OCI-LY1 (cell line): ENCODE measurements at regions not wholly inside any gene's neighbourhood (a gene's known extent, or its start where the extent isn't known, plus 50 kb on each side); places are given as distances from the start of the nearest gene placed in this dataset.

Source experiments
- H2AFZ ChIP-seq: fragments of 200-600 bp; sonication (generic), shearing (Covaris generic); 2 replicates; pipeline ENCODE4 v1.6.0; 2014; ENCODE audit warnings: antibody characterized with exemption, mild to moderate bottlenecking, low read length
- H3F3A ChIP-seq: fragments of 200-600 bp; sonication (generic), shearing (Covaris generic); 2 replicates; pipeline ENCODE4 v1.6.0; 2014; ENCODE audit warnings: mild to moderate bottlenecking, antibody characterized with exemption, low read length, moderate library complexity; ENCODE audit not compliant: insufficient read depth
- H3K27ac ChIP-seq: fragments of 200-600 bp; sonication (generic); 2 replicates; pipeline ENCODE4 v1.5.1; 2014; ENCODE audit warnings: low read length, mixed run types, mild to moderate bottlenecking, low read depth; ENCODE audit not compliant: poor library complexity, severe bottlenecking
- H3K27me3 ChIP-seq: fragments of 200-600 bp; sonication (generic); 2 replicates; pipeline ENCODE4 v1.6.0; 2014; ENCODE audit warnings: antibody characterized with exemption, mild to moderate bottlenecking, low read length, moderate library complexity; ENCODE audit not compliant: insufficient read depth
- H3K36me3 ChIP-seq: fragments of 200-600 bp; sonication (generic); 2 replicates; pipeline ENCODE4 v1.6.1; 2014; ENCODE audit warnings: mild to moderate bottlenecking, antibody characterized with exemption, low read length, moderate library complexity, mixed read lengths; ENCODE audit not compliant: insufficient read depth
- H3K4me1 ChIP-seq: fragments of 200-600 bp; sonication (generic); 2 replicates; pipeline ENCODE4 v1.5.1; 2014; ENCODE audit warnings: mild to moderate bottlenecking, low read length, moderate library complexity; ENCODE audit not compliant: insufficient read depth, severe bottlenecking
- H3K4me2 ChIP-seq: fragments of 200-600 bp; sonication (generic), shearing (Covaris generic); 2 replicates; pipeline ENCODE4 v1.6.1; 2014; ENCODE audit warnings: low read length
- H3K4me3 ChIP-seq: fragments of 200-600 bp; sonication (generic); 2 replicates; pipeline ENCODE4 v1.5.1; 2014; ENCODE audit warnings: low read length, low read depth, mild to moderate bottlenecking, mixed read lengths; ENCODE audit not compliant: poor library complexity, severe bottlenecking
- H3K79me2 ChIP-seq: fragments of 200-600 bp; shearing (Covaris generic); 2 replicates; pipeline ENCODE4 v1.6.1; 2016; ENCODE audit warnings: mixed run types, low read length, mixed read lengths; ENCODE audit not compliant: insufficient read depth
- H3K9ac ChIP-seq: fragments of 200-600 bp; sonication (generic), shearing (Covaris generic); 2 replicates; pipeline ENCODE4 v1.6.1; 2014; ENCODE audit warnings: mild to moderate bottlenecking, low read length, mixed read lengths
- H3K9me2 ChIP-seq: fragments of 200-600 bp; sonication (generic), shearing (Covaris generic); 2 replicates; pipeline ENCODE4 v1.6.1; 2014; ENCODE audit warnings: low read depth, mild to moderate bottlenecking, low read length, mixed read lengths
- H3K9me3 ChIP-seq: fragments of 200-600 bp; shearing (Covaris generic); 2 replicates; pipeline ENCODE4 v1.6.1; 2014; ENCODE audit warnings: low read length, mixed read lengths
- H4K20me1 ChIP-seq: fragments of 200-600 bp; sonication (generic), shearing (Covaris generic); 2 replicates; pipeline ENCODE4 v1.6.0; 2016; ENCODE audit warnings: mild to moderate bottlenecking, low read length; ENCODE audit not compliant: insufficient read depth
- EZH2 ChIP-seq: fragments of 200-600 bp; sonication (generic), shearing (Covaris generic); IDR thresholded peaks from 2 replicates; pipeline ENCODE4 v1.8.0; 2017; ENCODE audit warnings: borderline replicate concordance, mixed run types, mild to moderate bottlenecking, antibody characterized with exemption, low read length, moderate library complexity, mixed read lengths
- TF ChIP-seq, protein P1 (sequence below): fragments of 200-600 bp; sonication (generic), shearing (Covaris generic); IDR thresholded peaks from 2 replicates; pipeline ENCODE4 v1.5.1; 2017; ENCODE audit warnings: mild to moderate bottlenecking, antibody characterized with exemption, low read length, moderate library complexity, mixed read lengths

DNA sequence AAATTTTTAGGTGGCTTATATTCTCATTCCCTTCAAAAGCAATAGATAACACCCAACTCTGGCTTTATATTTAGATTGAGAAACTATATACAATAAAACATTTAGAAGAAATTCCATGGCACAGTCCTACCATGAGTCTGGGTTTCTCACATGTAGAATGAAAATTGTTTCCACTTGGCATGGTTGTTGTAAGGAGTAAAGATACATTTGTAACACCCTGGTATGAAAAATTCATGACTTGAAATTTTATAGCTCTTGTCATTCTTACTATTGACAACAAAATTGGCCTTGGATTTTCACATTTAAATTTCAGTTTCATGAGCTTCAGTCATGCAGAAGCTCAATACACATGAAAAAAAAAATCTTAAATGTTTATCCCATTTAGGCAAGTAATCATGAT lies 92.5 kb upstream of the CBLN2 start:
- no peak overlapping the region for H3K4me2 ChIP-seq
- no peaks in the 10 kb centered on the region for H3K27me3 ChIP-seq

DNA sequence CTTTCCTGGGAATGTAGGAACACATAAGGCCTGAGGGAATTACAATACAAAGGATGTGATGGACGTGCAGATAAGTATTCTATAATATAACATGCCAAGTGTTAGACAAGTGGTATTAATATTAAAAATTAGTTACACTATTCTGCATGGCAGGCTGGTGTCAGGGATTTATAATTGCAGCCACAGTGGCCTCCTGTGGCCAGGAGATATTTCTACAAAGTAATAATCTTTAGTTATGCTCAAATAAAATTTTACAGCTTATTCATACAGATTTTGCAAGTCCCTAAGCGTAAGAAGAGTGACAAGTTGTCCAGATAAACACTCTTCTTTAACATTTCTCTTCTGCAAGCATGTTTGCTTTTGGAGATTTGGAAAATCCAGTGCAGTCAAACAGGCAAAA lies 90.4 kb upstream of the CBLN2 start:
- no peaks in the 10 kb centered on the region for H3K79me2 ChIP-seq
- no peak overlapping the region for H3K27ac ChIP-seq
- no peaks in the 10 kb centered on the region for H3K9me2 ChIP-seq
- no peak overlapping the region for H2AFZ ChIP-seq
- no peaks in the 10 kb centered on the region for H4K20me1 ChIP-seq
- H3K9me3 ChIP-seq = no peaks in the 10 kb centered on the region
- no peaks in the 10 kb centered on the region for H3K36me3 ChIP-seq
- no peaks in the 10 kb centered on the region for H3K27me3 ChIP-seq
- no peak overlapping the region for H3K9ac ChIP-seq
- no peak overlapping the region for H3K4me2 ChIP-seq
- H3K4me1 ChIP-seq = no peaks in the 10 kb centered on the region
- no peak for TF ChIP-seq EZH2
- TF ChIP-seq, protein P1, sequence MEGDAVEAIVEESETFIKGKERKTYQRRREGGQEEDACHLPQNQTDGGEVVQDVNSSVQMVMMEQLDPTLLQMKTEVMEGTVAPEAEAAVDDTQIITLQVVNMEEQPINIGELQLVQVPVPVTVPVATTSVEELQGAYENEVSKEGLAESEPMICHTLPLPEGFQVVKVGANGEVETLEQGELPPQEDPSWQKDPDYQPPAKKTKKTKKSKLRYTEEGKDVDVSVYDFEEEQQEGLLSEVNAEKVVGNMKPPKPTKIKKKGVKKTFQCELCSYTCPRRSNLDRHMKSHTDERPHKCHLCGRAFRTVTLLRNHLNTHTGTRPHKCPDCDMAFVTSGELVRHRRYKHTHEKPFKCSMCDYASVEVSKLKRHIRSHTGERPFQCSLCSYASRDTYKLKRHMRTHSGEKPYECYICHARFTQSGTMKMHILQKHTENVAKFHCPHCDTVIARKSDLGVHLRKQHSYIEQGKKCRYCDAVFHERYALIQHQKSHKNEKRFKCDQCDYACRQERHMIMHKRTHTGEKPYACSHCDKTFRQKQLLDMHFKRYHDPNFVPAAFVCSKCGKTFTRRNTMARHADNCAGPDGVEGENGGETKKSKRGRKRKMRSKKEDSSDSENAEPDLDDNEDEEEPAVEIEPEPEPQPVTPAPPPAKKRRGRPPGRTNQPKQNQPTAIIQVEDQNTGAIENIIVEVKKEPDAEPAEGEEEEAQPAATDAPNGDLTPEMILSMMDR = no peak
- H3F3A ChIP-seq = no peaks in the 10 kb centered on the region
- no peak overlapping the region for H3K4me3 ChIP-seq

More for the DNA sequence above, 92.5 kb upstream of the CBLN2 start:
- H3K9me3 ChIP-seq = no peaks in the 10 kb centered on the region
- no peaks in the 10 kb centered on the region for H3K36me3 ChIP-seq
- H3K9me2 ChIP-seq = no peaks in the 10 kb centered on the region
- H3K4me3 ChIP-seq = no peak overlapping the region
- TF ChIP-seq, protein P1 = no peak
- no peak overlapping the region for H3K9ac ChIP-seq
- H3F3A ChIP-seq = no peaks in the 10 kb centered on the region
- no peaks in the 10 kb centered on the region for H3K4me1 ChIP-seq
- no peaks in the 10 kb centered on the region for H3K79me2 ChIP-seq
- H4K20me1 ChIP-seq = no peaks in the 10 kb centered on the region
- no peak overlapping the region for H3K27ac ChIP-seq
- no peak overlapping the region for H2AFZ ChIP-seq

DNA sequence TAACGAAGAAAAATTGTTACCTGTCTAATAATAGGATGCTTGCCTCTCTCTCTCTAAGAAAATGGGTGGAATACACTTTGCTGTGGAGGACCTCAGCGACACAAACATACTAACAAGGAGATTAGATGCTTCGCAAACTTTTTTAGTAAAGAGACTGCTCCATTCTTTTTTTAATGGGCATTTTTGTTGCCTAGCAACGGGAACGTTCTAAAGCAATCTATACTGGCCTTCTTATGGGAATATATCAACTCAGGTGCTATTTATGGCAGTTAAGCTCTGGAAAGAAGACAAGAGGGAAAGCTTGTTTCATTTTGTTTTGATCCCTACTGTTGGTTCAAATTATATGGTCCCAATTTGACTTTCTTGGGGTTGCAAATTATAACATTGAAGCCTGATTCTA lies 86.8 kb upstream of the CBLN2 start:
- Histone ChIP-seq H3K27ac (no peak overlapping the region), H3K36me3 (no peaks in the 10 kb centered on the region), H3K9me3 (no peaks in the 10 kb centered on the region), H3K4me1 (no peaks in the 10 kb centered on the region), H3K9me2 (no peaks in the 10 kb centered on the region), H2AFZ (no peak overlapping the region), H3K79me2 (no peaks in the 10 kb centered on the region), H3K4me3 (no peak overlapping the region), H3K27me3 (no peaks in the 10 kb centered on the region), H4K20me1 (no peaks in the 10 kb centered on the region), H3K9ac (no peak overlapping the region), H3K4me2 (no peak overlapping the region), H3F3A (no peaks in the 10 kb centered on the region)
- TF ChIP-seq, protein P1 = no peak
- TF ChIP-seq EZH2 = no peak
